Endodermal cell (in vitro differentiated cells): ENCODE measurements at regions not wholly inside any gene's neighbourhood (a gene's known extent, or its start where the extent isn't known, plus 50 kb on each side); places are given as distances from the start of the nearest gene placed in this dataset.

Experiments used
- DNase-seq: peaks from one replicate; pipeline ENCODE4 v3.0.0-alpha.2; 2017
- H3K27ac ChIP-seq: 2 replicates; pipeline ENCODE4 v1.5.1; 2013; ENCODE audit warnings: mild to moderate bottlenecking, low read depth, low read length, moderate library complexity
- H3K27me3 ChIP-seq: 2 replicates; pipeline ENCODE4 v1.6.1; 2013; ENCODE audit warnings: mild to moderate bottlenecking, low read length, moderate library complexity; ENCODE audit not compliant: insufficient read depth, control insufficient read depth, poor library complexity, severe bottlenecking
- H3K36me3 ChIP-seq: 2 replicates; pipeline ENCODE4 v1.7.0; 2013; ENCODE audit warnings: mild to moderate bottlenecking, low read length, moderate library complexity; ENCODE audit not compliant: control insufficient read depth, insufficient read depth
- H3K4me1 ChIP-seq: one replicate; pipeline ENCODE4 v1.7.0; 2013; ENCODE audit warnings: low read length; ENCODE audit not compliant: control insufficient read depth, insufficient read depth
- H3K4me3 ChIP-seq: 2 replicates; pipeline ENCODE4 v1.5.1; 2013; ENCODE audit warnings: mild to moderate bottlenecking, low read length, moderate library complexity
- H3K9ac ChIP-seq: 2 replicates; pipeline ENCODE4 v1.6.1; 2013; ENCODE audit warnings: mild to moderate bottlenecking, low read length, moderate library complexity; ENCODE audit not compliant: poor library complexity, severe bottlenecking; ENCODE audit errors: extremely low read depth
- H3K9me3 ChIP-seq: 2 replicates; pipeline ENCODE4 v1.6.1; 2013; ENCODE audit warnings: mild to moderate bottlenecking, low read length, moderate library complexity; ENCODE audit not compliant: control insufficient read depth
- H3K27ac Mint-ChIP-seq: 2 replicates; pipeline ENCODE4 v1.8.0; 2020; ENCODE audit warnings: mixed read lengths
- H3K27me3 Mint-ChIP-seq: 2 replicates; pipeline ENCODE4 v1.8.0; 2021; ENCODE audit warnings: mild to moderate bottlenecking, mixed read lengths; ENCODE audit not compliant: insufficient read depth
- H3K36me3 Mint-ChIP-seq: 2 replicates; pipeline ENCODE4 v1.8.0; 2020; ENCODE audit warnings: low read depth, mixed read lengths
- H3K4me1 Mint-ChIP-seq: 2 replicates; pipeline ENCODE4 v1.8.0; 2020; ENCODE audit warnings: mixed read lengths
- H3K4me3 Mint-ChIP-seq: 2 replicates; pipeline ENCODE4 v1.8.0; 2020; ENCODE audit warnings: mild to moderate bottlenecking, moderate library complexity, mixed read lengths
- H3K9me3 Mint-ChIP-seq: 2 replicates; pipeline ENCODE4 v1.8.0; 2020; ENCODE audit warnings: mild to moderate bottlenecking, mixed read lengths
- WGBS, 2 experiments: methylation state at CpG; one replicate each; pipeline versions ENCODE4 v1.1.5 to v1.1.7; 2013; ENCODE audit warnings: missing lambda C conversion rate in 2 of 2, mixed read lengths in 1 of 2; ENCODE audit not compliant: insufficient coverage in 1 of 2, insufficient read length in 1 of 2; 5-methylcytosine and 5-hydroxymethylcytosine counted together
- TF ChIP-seq, protein P1 (sequence below): fragments of 200-600 bp; sonication (generic); conservative IDR thresholded peaks from 2 replicates; pipeline ENCODE4 v1.5.0; 2021; ENCODE audit warnings: antibody characterized with exemption, mild to moderate bottlenecking

DNA sequence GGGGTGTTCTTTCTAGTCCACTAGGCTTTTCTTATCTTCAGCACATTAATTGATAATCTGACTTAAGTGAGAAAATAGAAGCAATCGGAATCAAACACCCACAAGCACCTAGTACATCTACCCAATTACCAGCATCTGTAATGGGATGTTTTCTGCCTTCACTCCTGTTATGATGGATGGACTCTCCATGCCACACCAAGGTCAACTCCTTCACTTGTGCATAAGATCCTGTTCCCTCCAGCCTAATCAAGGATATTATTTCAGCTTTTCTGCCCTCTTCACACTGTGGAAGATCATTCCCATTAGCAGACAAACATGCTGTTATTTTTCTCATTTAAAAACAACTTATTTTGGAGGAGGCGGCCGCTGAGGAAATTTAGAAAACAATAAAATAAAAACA lies 162.0 kb upstream of the EDIL3 start:
- Histone ChIP-seq H3K9ac (no peak overlapping the region), H3K4me1 (no peaks in the 10 kb centered on the region), H3K4me3 (no peak overlapping the region), H3K27ac (no peak overlapping the region), H3K36me3 (no peaks in the 10 kb centered on the region), H3K9me3 (peaks cover under 1% of the 10 kb centered on the region), H3K27me3 (no peaks in the 10 kb centered on the region)
- Mint-ChIP-seq H3K27me3 (no peaks in the 10 kb centered on the region), H3K36me3 (no peaks in the 10 kb centered on the region), H3K27ac (no peak overlapping the region), H3K4me1 (peaks cover 3% of the 10 kb centered on the region), H3K4me3 (no peak overlapping the region), H3K9me3 (peaks cover 4% of the 10 kb centered on the region)
- DNase-seq: no peak
- WGBS, 2 experiments: 89 to 100% methylated on average over 2 to 3 of the region's 3 CpGs
- TF ChIP-seq, protein P1, sequence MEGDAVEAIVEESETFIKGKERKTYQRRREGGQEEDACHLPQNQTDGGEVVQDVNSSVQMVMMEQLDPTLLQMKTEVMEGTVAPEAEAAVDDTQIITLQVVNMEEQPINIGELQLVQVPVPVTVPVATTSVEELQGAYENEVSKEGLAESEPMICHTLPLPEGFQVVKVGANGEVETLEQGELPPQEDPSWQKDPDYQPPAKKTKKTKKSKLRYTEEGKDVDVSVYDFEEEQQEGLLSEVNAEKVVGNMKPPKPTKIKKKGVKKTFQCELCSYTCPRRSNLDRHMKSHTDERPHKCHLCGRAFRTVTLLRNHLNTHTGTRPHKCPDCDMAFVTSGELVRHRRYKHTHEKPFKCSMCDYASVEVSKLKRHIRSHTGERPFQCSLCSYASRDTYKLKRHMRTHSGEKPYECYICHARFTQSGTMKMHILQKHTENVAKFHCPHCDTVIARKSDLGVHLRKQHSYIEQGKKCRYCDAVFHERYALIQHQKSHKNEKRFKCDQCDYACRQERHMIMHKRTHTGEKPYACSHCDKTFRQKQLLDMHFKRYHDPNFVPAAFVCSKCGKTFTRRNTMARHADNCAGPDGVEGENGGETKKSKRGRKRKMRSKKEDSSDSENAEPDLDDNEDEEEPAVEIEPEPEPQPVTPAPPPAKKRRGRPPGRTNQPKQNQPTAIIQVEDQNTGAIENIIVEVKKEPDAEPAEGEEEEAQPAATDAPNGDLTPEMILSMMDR: no peak

DNA sequence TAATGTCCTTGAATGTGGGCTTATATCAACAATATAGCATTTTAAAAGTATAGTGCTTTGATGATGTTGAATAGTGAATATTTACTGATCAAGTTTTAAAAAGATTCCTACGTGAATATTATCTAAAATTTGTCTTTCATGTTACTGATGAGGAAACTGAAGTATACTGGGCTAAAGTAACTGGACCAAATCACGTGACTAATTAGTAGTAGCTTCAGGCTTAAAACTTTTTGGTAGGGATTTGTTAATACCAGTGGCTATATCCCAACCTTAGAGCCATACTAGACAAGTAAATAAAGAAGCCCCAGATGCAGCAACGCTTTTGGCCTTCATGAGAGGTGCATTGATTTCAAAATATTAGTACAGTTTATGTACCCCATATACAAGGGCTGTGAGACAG lies 152.1 kb upstream of the EDIL3 start:
- H3K36me3 ChIP-seq: no peaks in the 10 kb centered on the region
- H3K27me3 ChIP-seq: no peaks in the 10 kb centered on the region
- Mint-ChIP-seq H3K4me1 (no peaks in the 10 kb centered on the region), H3K4me3 (no peak overlapping the region), H3K36me3 (no peaks in the 10 kb centered on the region), H3K9me3 (peaks cover 13% of the 10 kb centered on the region), H3K27ac (no peak overlapping the region), H3K27me3 (no peaks in the 10 kb centered on the region)
- H3K4me3 ChIP-seq: no peak overlapping the region
- DNase-seq: no peak
- no peak overlapping the region for H3K9ac ChIP-seq
- peaks cover 23% of the 10 kb centered on the region for H3K9me3 ChIP-seq
- WGBS, 2 experiments: 86 to 100% methylated on average over 1 to 3 of the region's 3 CpGs
- H3K27ac ChIP-seq: no peak overlapping the region
- TF ChIP-seq, protein P1: no peak
- no peaks in the 10 kb centered on the region for H3K4me1 ChIP-seq

DNA sequence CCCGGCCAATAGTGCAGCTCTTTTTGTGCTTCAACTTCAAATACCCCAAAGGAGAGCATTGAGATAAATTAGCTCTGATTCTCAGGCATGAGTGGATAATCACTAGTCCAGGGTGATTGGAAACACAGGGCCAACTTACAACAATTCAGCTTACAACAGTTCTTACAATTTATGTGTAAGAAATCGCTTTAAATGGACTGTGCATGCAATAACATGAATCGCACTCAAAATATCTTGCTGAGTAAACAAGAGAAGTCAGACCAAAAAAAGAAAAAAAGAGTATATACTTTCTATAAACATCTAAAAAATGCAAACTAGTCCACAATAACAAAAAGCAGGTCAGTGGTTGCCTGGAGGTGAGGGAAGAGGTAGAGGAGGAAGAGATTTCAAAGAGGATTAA lies 150.6 kb upstream of the EDIL3 start:
- TF ChIP-seq, protein P1: no peak
- no peaks in the 10 kb centered on the region for H3K36me3 Mint-ChIP-seq
- 87% methylated on average over 3 of the region's 3 CpGs; no CpG with 5 or more reads in 1 of the 2 experiments for WGBS, 2 experiments

More for the DNA sequence above, 150.6 kb upstream of the EDIL3 start:
- no peaks in the 10 kb centered on the region for H3K4me1 ChIP-seq
- DNase-seq: no peak
- H3K27me3 ChIP-seq: no peaks in the 10 kb centered on the region
- no peaks in the 10 kb centered on the region for H3K36me3 ChIP-seq
- H3K4me3 Mint-ChIP-seq: no peak overlapping the region
- peaks cover 9% of the 10 kb centered on the region for H3K9me3 Mint-ChIP-seq
- H3K4me1 Mint-ChIP-seq: no peaks in the 10 kb centered on the region
- no peaks in the 10 kb centered on the region for H3K27me3 Mint-ChIP-seq
- H3K9me3 ChIP-seq: peaks cover 13% of the 10 kb centered on the region
- H3K9ac ChIP-seq: no peak overlapping the region
- no peak overlapping the region for H3K27ac Mint-ChIP-seq
- no peak overlapping the region for H3K27ac ChIP-seq
- no peak overlapping the region for H3K4me3 ChIP-seq
